HepG2 (cell line): ENCODE measurements at regions not wholly inside any gene's neighbourhood (a gene's known extent, or its start where the extent isn't known, plus 50 kb on each side); places are given as distances from the start of the nearest gene placed in this dataset.

Source experiments
- CCAR2 ChIP-seq: fragments of 200-400 bp; formaldehyde crosslinking; optimal IDR thresholded peaks from 2 replicates; pipeline ENCODE3; 2018; ENCODE audit warnings: low read depth, mild to moderate bottlenecking, low read length, moderate library complexity
- CREM ChIP-seq, 2 experiments: sonication (generic) in 1 of 2; formaldehyde crosslinking in 1 of 2; IDR thresholded peaks; 2 replicates each; pipeline versions ENCODE4 v1.4.0 to v1.6.1; 2016 to 2020; ENCODE audit warnings: antibody characterized with exemption in 1 of 2, mild to moderate bottlenecking in 1 of 2, missing genetic modification reagents in 1 of 2
- GABPB1 ChIP-seq: IDR thresholded peaks from 2 replicates; pipeline ENCODE4 v1.6.1; 2016; ENCODE audit warnings: mild to moderate bottlenecking, missing genetic modification reagents, moderate library complexity, missing compliant biosample characterization
- HMG20A ChIP-seq: IDR thresholded peaks from 2 replicates; pipeline ENCODE4 v1.6.1; 2016; ENCODE audit warnings: borderline replicate concordance
- ISL2 ChIP-seq: sonication (generic); formaldehyde crosslinking; IDR thresholded peaks from 2 replicates; pipeline ENCODE4 v1.5.0; 2020; ENCODE audit warnings: missing genetic modification reagents
- MBNL3 ChIP-seq: fragments of 250-450 bp; sonication (Bioruptor Pico); conservative IDR thresholded peaks from 2 replicates; pipeline ENCODE4 v1.8.0; 2022; ENCODE audit warnings: mild to moderate bottlenecking, inconsistent platforms
- NR2F2 ChIP-seq: IDR thresholded peaks from 2 replicates; pipeline ENCODE4 v1.6.1; 2012; ENCODE audit warnings: low read depth, inconsistent platforms, borderline replicate concordance
- PBX3 ChIP-seq: sonication (generic); formaldehyde crosslinking; IDR thresholded peaks from 2 replicates; pipeline ENCODE4 v1.8.1; 2023; ENCODE audit warnings: missing genetic modification reagents, inconsistent platforms, borderline replicate concordance
- RELA ChIP-seq: sonication (generic); formaldehyde crosslinking; IDR thresholded peaks from 2 replicates; pipeline ENCODE4 v1.4.0; 2020; ENCODE audit warnings: missing genetic modification reagents
- SP5 ChIP-seq: IDR thresholded peaks from 2 replicates; pipeline ENCODE4 v1.6.1; 2016; ENCODE audit warnings: low read depth, borderline replicate concordance
- TARDBP ChIP-seq: sonication (generic); formaldehyde crosslinking; IDR thresholded peaks from 2 replicates; pipeline ENCODE4 v1.8.0; 2022; ENCODE audit warnings: mild to moderate bottlenecking, missing genetic modification reagents
- TEAD3 ChIP-seq: optimal IDR thresholded peaks from 2 replicates; pipeline ENCODE3; 2016; ENCODE audit warnings: borderline replicate concordance
- ZBTB1 ChIP-seq: sonication (generic); formaldehyde crosslinking; IDR thresholded peaks from 2 replicates; pipeline ENCODE4 v1.4.0; 2020; ENCODE audit warnings: missing genetic modification reagents, borderline replicate concordance
- ZFP1 ChIP-seq: IDR thresholded peaks from 2 replicates; pipeline ENCODE4 v1.6.1; 2016
- ZMAT5 ChIP-seq: sonication (generic); formaldehyde crosslinking; IDR thresholded peaks from 2 replicates; pipeline ENCODE4 v1.5.0; 2020; ENCODE audit warnings: mild to moderate bottlenecking, low read depth, missing genetic modification reagents, borderline replicate concordance
- ZNF549 ChIP-seq: sonication (generic); formaldehyde crosslinking; IDR thresholded peaks from 2 replicates; pipeline ENCODE4 v1.5.0; 2020; ENCODE audit warnings: missing genetic modification reagents
- ZNF572 ChIP-seq: sonication (generic); formaldehyde crosslinking; IDR thresholded peaks from 2 replicates; pipeline ENCODE4 v1.5.1; 2020; ENCODE audit warnings: mild to moderate bottlenecking, missing genetic modification reagents
- ZNF576 ChIP-seq: sonication (generic); formaldehyde crosslinking; IDR thresholded peaks from 2 replicates; pipeline ENCODE4 v1.4.0; 2020; ENCODE audit warnings: mild to moderate bottlenecking, missing genetic modification reagents
- ZNF678 ChIP-seq: sonication (generic); formaldehyde crosslinking; IDR thresholded peaks from 2 replicates; pipeline ENCODE4 v1.4.0; 2020; ENCODE audit warnings: mild to moderate bottlenecking, missing genetic modification reagents
- ZNF776 ChIP-seq: sonication (generic); formaldehyde crosslinking; IDR thresholded peaks from 2 replicates; pipeline ENCODE4 v1.4.0; 2020; ENCODE audit warnings: mild to moderate bottlenecking, missing genetic modification reagents
- ZNF777 ChIP-seq: sonication (generic); formaldehyde crosslinking; IDR thresholded peaks from 2 replicates; pipeline ENCODE4 v1.4.0; 2020; ENCODE audit warnings: missing genetic modification reagents
- ZNF850 ChIP-seq: sonication (generic); formaldehyde crosslinking; conservative IDR thresholded peaks from 2 replicates; pipeline ENCODE4 v1.9.0; 2021; ENCODE audit warnings: mild to moderate bottlenecking, missing genetic modification reagents
- TF ChIP-seq, protein P1 (sequence below): sonication (generic); formaldehyde crosslinking; IDR thresholded peaks from 2 replicates; pipeline ENCODE4 v1.4.0; 2020; ENCODE audit warnings: missing genetic modification reagents, mild to moderate bottlenecking, borderline replicate concordance
- TF ChIP-seq, protein P2 (sequence below): sonication (generic); formaldehyde crosslinking; IDR thresholded peaks from 2 replicates; pipeline ENCODE4 v1.5.0; 2020; ENCODE audit warnings: missing genetic modification reagents, mild to moderate bottlenecking, borderline replicate concordance
- TF ChIP-seq, protein P3 (sequence below): sonication (generic); formaldehyde crosslinking; IDR thresholded peaks from 2 replicates; pipeline ENCODE4 v1.4.0; 2020; ENCODE audit warnings: missing genetic modification reagents

- TF ChIP-seq CCAR2 (no peak), PBX3 (CRISPR knock-in tag) (no peak), GABPB1 (CRISPR knock-in tag) (no peak), ZNF572 (CRISPR knock-in tag) (no peak), ZBTB1 (CRISPR knock-in tag) (no peak), ZNF549 (no peak), NR2F2 (no peak), RELA (no peak), ZNF576 (CRISPR knock-in tag) (no peak), TEAD3 (CRISPR knock-in tag) (peak; percentile 70), ZNF776 (no peak), SP5 (0 out of 2 replicates have a peak, but pooled peaks have one; percentile 34), ZNF678 (no peak), ZNF850 (CRISPR knock-in tag) (no peak), MBNL3 (no peak), ISL2 (CRISPR knock-in tag) (peak; percentile 89), TARDBP (CRISPR knock-in tag) (no peak), HMG20A (CRISPR knock-in tag) (peak; percentile 80), ZNF777 (CRISPR knock-in tag) (no peak), CREM (IDR thresholded peaks at IDR 0.05) (peak; percentile 53; the same call in 1 of the 2 replicates), CREM (CRISPR knock-in tag; IDR thresholded peaks at IDR 0.05) (no peak), ZMAT5 (CRISPR knock-in tag) (no peak), ZFP1 (CRISPR knock-in tag) (no peak)
- TF ChIP-seq, protein P1, sequence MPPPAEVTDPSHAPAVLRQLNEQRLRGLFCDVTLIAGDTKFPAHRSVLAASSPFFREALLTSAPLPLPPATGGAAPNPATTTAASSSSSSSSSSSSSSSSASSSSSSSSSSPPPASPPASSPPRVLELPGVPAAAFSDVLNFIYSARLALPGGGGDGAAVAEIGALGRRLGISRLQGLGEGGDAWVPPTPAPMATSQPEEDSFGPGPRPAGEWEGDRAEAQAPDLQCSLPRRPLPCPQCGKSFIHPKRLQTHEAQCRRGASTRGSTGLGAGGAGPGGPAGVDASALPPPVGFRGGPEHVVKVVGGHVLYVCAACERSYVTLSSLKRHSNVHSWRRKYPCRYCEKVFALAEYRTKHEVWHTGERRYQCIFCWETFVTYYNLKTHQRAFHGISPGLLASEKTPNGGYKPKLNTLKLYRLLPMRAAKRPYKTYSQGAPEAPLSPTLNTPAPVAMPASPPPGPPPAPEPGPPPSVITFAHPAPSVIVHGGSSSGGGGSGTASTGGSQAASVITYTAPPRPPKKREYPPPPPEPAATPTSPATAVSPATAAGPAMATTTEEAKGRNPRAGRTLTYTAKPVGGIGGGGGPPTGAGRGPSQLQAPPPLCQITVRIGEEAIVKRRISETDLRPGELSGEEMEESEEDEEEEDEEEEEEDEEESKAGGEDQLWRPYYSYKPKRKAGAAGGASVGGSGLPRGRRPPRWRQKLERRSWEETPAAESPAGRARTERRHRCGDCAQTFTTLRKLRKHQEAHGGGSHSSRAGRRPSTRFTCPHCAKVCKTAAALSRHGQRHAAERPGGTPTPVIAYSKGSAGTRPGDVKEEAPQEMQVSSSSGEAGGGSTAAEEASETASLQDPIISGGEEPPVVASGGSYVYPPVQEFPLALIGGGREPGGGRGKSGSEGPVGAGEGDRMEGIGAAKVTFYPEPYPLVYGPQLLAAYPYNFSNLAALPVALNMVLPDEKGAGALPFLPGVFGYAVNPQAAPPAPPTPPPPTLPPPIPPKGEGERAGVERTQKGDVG = no peak
- TF ChIP-seq, protein P2, sequence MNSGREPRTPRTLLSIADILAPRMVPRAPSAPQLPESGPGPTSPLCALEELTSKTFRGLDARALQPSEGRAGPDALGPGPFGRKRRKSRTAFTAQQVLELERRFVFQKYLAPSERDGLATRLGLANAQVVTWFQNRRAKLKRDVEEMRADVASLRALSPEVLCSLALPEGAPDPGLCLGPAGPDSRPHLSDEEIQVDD = no peak
- TF ChIP-seq, protein P3, sequence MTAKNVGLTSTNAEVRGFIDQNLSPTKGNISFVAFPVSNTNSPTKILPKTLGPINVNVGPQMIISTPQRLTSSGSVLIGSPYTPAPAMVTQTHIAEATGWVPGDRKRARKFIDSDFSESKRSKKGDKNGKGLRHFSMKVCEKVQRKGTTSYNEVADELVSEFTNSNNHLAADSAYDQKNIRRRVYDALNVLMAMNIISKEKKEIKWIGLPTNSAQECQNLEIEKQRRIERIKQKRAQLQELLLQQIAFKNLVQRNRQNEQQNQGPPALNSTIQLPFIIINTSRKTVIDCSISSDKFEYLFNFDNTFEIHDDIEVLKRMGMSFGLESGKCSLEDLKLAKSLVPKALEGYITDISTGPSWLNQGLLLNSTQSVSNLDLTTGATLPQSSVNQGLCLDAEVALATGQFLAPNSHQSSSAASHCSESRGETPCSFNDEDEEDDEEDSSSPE (CRISPR knock-in tag) = no peak
These were observed 64.5 kb upstream of the TNFAIP3 start (continued) for GRCh38 chr6:137802408-137803182.
